ENCODE measurements at regions not wholly inside any gene's neighbourhood (a gene's known extent, or its start where the extent isn't known, plus 50 kb on each side); places are given as distances from the start of the nearest gene placed in this dataset.

DNA sequence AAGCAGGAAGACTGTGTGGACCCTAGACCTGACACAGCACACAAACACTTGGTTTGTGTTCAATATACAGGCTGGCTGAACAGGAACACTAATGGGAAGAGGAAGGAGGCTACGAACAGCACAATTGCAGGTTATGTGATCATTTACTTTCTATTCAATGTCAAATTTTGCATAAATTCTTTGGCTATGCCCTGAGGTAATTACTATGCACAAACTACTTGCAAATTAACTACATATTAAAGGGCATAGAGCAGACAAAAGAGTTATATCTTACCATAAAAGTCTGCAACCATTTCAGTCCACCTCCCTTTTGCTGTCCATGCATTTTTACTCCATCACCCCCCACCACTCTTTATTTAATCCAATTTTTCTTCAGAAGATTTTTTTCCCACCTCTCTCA lies 291.2 kb upstream of the TMTC1 start:
- H3K27ac ChIP-seq (ENCODE audit: extremely low read depth, low read depth, low read length): no peak overlapping the region
- ChIA-PET CTCF (no interaction called here), POLR2A (no interaction called here)
- H3K36me3 ChIP-seq (ENCODE audit: control insufficient read depth in 2 of 2, insufficient read depth in 1 of 2, low read length in 2 of 2): no peaks in the 10 kb centered on the region
- no peaks in the 10 kb centered on the region for H3K4me1 ChIP-seq (ENCODE audit: control insufficient read depth, insufficient read depth, low read length)
- H3K4me3 ChIP-seq (ENCODE audit: low read depth, low read length): no peak overlapping the region
- no peak for TF ChIP-seq SCRT1 (tag by site-specific recombination; IDR thresholded peaks at IDR 0.05; ENCODE audit: borderline replicate concordance)
- TF ChIP-seq, protein P1, sequence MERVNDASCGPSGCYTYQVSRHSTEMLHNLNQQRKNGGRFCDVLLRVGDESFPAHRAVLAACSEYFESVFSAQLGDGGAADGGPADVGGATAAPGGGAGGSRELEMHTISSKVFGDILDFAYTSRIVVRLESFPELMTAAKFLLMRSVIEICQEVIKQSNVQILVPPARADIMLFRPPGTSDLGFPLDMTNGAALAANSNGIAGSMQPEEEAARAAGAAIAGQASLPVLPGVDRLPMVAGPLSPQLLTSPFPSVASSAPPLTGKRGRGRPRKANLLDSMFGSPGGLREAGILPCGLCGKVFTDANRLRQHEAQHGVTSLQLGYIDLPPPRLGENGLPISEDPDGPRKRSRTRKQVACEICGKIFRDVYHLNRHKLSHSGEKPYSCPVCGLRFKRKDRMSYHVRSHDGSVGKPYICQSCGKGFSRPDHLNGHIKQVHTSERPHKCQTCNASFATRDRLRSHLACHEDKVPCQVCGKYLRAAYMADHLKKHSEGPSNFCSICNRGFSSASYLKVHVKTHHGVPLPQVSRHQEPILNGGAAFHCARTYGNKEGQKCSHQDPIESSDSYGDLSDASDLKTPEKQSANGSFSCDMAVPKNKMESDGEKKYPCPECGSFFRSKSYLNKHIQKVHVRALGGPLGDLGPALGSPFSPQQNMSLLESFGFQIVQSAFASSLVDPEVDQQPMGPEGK (tag by site-specific recombination; IDR thresholded peaks at IDR 0.05): no peak
- no peak for TF ChIP-seq ZBTB20 (tag by site-specific recombination; IDR thresholded peaks at IDR 0.05)
- TF ChIP-seq ZNF423 (tag by site-specific recombination; IDR thresholded peaks at IDR 0.05): no peak
- no peak for TF ChIP-seq ZNF394 (tag by site-specific recombination; IDR thresholded peaks at IDR 0.05; ENCODE audit: borderline replicate concordance)
- TF ChIP-seq, protein P2, sequence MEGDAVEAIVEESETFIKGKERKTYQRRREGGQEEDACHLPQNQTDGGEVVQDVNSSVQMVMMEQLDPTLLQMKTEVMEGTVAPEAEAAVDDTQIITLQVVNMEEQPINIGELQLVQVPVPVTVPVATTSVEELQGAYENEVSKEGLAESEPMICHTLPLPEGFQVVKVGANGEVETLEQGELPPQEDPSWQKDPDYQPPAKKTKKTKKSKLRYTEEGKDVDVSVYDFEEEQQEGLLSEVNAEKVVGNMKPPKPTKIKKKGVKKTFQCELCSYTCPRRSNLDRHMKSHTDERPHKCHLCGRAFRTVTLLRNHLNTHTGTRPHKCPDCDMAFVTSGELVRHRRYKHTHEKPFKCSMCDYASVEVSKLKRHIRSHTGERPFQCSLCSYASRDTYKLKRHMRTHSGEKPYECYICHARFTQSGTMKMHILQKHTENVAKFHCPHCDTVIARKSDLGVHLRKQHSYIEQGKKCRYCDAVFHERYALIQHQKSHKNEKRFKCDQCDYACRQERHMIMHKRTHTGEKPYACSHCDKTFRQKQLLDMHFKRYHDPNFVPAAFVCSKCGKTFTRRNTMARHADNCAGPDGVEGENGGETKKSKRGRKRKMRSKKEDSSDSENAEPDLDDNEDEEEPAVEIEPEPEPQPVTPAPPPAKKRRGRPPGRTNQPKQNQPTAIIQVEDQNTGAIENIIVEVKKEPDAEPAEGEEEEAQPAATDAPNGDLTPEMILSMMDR (tag by site-specific recombination; IDR thresholded peaks at IDR 0.05): no peak
- no peak for TF ChIP-seq ZNF701 (tag by site-specific recombination; IDR thresholded peaks at IDR 0.05)
- TF ChIP-seq ZFP69B (tag by site-specific recombination; IDR thresholded peaks at IDR 0.05): no peak
- TF ChIP-seq ZSCAN30 (tag by site-specific recombination; IDR thresholded peaks at IDR 0.05): no peak
- TF ChIP-seq ZNF19 (tag by site-specific recombination; IDR thresholded peaks at IDR 0.05; ENCODE audit: low read depth): no peak
- TF ChIP-seq, protein P3, sequence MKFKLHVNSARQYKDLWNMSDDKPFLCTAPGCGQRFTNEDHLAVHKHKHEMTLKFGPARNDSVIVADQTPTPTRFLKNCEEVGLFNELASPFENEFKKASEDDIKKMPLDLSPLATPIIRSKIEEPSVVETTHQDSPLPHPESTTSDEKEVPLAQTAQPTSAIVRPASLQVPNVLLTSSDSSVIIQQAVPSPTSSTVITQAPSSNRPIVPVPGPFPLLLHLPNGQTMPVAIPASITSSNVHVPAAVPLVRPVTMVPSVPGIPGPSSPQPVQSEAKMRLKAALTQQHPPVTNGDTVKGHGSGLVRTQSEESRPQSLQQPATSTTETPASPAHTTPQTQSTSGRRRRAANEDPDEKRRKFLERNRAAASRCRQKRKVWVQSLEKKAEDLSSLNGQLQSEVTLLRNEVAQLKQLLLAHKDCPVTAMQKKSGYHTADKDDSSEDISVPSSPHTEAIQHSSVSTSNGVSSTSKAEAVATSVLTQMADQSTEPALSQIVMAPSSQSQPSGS (tag by site-specific recombination; IDR thresholded peaks at IDR 0.05; ENCODE audit: low read depth): no peak
- TF ChIP-seq ZNF214 (tag by site-specific recombination; IDR thresholded peaks at IDR 0.05; ENCODE audit: borderline replicate concordance): no peak
- no peak for TF ChIP-seq ZNF707 (tag by site-specific recombination; IDR thresholded peaks at IDR 0.05)
- TF ChIP-seq, protein P4, sequence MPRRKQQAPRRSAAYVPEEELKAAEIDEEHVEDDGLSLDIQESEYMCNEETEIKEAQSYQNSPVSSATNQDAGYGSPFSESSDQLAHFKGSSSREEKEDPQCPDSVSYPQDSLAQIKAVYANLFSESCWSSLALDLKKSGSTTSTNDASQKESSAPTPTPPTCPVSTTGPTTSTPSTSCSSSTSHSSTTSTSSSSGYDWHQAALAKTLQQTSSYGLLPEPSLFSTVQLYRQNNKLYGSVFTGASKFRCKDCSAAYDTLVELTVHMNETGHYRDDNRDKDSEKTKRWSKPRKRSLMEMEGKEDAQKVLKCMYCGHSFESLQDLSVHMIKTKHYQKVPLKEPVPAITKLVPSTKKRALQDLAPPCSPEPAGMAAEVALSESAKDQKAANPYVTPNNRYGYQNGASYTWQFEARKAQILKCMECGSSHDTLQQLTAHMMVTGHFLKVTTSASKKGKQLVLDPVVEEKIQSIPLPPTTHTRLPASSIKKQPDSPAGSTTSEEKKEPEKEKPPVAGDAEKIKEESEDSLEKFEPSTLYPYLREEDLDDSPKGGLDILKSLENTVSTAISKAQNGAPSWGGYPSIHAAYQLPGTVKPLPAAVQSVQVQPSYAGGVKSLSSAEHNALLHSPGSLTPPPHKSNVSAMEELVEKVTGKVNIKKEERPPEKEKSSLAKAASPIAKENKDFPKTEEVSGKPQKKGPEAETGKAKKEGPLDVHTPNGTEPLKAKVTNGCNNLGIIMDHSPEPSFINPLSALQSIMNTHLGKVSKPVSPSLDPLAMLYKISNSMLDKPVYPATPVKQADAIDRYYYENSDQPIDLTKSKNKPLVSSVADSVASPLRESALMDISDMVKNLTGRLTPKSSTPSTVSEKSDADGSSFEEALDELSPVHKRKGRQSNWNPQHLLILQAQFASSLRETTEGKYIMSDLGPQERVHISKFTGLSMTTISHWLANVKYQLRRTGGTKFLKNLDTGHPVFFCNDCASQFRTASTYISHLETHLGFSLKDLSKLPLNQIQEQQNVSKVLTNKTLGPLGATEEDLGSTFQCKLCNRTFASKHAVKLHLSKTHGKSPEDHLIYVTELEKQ (tag by site-specific recombination; IDR thresholded peaks at IDR 0.05; ENCODE audit: borderline replicate concordance): no peak
- TF ChIP-seq ZNF571 (tag by site-specific recombination; IDR thresholded peaks at IDR 0.05): no peak
- TF ChIP-seq, protein P5, sequence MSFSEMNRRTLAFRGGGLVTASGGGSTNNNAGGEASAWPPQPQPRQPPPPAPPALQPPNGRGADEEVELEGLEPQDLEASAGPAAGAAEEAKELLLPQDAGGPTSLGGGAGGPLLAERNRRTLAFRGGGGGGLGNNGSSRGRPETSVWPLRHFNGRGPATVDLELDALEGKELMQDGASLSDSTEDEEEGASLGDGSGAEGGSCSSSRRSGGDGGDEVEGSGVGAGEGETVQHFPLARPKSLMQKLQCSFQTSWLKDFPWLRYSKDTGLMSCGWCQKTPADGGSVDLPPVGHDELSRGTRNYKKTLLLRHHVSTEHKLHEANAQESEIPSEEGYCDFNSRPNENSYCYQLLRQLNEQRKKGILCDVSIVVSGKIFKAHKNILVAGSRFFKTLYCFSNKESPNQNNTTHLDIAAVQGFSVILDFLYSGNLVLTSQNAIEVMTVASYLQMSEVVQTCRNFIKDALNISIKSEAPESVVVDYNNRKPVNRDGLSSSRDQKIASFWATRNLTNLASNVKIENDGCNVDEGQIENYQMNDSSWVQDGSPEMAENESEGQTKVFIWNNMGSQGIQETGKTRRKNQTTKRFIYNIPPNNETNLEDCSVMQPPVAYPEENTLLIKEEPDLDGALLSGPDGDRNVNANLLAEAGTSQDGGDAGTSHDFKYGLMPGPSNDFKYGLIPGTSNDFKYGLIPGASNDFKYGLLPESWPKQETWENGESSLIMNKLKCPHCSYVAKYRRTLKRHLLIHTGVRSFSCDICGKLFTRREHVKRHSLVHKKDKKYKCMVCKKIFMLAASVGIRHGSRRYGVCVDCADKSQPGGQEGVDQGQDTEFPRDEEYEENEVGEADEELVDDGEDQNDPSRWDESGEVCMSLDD (tag by site-specific recombination; IDR thresholded peaks at IDR 0.05): no peak
- no peaks in the 10 kb centered on the region for H3K9me3 ChIP-seq (ENCODE audit: control insufficient read depth, insufficient read depth, low read depth, low read length)

All from HEK293 (cell line).